ENCODE measurements at regions not wholly inside any gene's neighbourhood (a gene's known extent, or its start where the extent isn't known, plus 50 kb on each side); places are given as distances from the start of the nearest gene placed in this dataset.
A peak's percentile ranks its signal among the peaks of the same experiment; 100 is the strongest.

DNA sequence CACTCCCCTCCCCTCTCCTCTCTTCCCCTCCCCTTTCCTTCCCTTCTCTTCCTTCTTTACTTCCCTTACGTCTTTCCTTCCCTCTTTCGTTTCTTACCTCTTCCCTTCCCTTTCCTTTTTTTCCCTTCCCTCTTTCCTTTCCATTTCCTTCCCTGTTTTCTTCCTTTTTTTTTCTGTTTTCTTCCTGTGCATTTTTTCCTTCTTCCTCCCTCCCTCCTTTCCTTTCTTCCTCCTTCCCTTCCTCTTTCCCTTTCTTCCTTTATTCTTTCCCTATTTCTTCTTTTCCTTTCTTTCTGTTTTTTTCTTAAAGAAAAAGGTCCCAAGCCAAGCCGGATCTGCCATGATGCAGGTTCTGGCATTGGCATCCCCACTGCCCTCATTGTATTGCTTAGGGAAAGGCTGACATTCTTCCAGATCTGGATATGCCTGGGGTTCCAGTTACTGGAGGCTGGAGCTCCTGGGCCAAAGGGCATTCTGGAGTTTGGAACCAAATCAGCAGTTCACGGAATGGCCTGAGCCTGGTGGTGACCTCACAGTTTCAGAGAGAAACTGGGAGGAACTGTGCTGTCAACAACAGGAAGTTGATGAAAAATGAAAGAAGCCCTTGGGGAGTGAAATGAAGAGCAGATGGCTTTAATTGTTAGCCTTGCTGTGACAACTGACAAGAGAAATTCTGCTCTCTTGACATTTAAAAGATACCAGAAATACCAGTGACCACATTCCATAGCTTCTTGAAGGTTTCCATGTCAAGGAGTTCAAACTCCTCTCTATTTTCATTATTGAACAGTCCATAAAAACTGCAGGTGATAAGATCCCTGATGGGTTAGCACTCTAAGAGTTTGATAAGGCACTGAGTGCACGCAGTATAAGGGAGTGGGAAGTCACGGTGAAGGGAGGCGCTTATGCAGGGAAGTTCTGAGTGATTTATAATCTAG, 622.1 kb downstream of the SPRY1 start:
- DNase-seq: peak; percentile 51

DNA sequence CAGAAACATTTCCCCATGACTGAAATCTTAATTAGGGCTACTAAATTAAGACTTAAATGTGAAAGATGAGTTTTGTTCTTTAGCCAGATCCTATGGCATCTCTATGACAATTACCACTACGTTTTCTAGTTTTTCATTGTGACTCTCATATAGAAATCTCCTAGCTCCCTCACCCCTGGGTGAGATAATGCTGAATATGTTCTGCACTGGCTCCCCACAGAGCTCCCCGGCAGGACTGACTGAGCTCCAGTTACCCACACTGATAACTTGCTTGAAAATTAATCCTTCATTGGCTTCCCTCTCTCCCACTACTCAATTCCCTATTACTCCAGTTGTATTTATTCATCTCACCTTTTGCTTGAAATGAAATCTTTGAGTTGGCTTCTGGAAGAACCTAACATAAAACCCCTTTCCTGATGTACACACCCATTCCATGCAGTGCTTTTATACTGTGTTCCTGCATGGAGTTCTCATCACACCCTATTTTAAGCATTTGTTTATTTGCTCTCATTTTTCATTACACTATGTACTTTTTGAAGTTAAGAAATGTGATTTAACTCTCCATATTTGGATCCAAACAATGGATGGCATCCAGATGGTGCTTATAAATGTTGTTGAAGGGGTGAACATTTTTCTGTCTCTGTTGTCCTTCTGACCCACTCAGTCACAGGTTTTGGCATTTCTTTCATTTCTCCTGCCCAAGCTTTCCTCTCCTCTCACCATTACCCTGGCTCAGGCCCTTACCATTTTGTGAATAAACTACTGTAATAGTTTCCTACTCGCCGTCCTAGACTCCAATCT, 623.4 kb downstream of the SPRY1 start:
- no peak for DNase-seq

DNA sequence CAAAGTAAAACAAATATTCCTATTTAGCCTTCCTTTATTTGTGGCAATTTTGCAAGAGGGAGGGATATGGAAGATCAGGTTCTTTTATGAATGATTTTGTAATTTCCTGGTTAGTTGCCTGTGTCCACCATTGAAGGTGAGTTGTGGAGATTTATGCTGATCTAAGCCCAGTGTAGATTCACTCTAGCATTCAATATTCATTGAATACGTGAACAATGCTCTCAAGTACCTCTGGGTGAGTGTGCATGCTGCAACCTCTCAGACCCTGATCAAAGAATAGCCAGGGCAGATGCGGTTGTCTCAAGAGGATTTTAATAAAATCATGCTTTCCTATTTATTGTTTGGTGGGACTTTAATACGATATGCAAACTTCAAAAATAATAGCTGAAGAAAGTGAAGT, 628.4 kb downstream of the SPRY1 start:
- DNase-seq: no peak

DNA sequence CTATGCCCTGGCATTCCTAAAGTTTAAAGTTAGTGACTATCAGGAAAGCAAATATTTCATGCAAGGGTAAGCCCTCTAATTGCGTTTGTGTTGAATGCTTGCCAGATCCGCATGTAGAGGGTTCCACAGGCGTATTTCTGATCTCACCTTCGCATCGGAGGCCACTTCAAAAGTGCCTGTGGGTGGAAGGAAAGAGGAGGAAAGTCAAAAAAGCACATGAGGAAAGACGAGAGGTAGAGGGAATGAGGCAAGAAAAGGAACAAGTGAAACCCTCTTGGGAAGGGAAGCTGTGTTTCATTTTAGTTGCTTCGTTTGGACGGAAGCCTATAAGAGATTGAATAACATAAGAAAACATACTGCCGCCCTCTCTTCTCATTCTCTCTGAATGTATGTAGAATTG, 628.8 kb downstream of the SPRY1 start:
- peak; percentile 77 for DNase-seq

DNA sequence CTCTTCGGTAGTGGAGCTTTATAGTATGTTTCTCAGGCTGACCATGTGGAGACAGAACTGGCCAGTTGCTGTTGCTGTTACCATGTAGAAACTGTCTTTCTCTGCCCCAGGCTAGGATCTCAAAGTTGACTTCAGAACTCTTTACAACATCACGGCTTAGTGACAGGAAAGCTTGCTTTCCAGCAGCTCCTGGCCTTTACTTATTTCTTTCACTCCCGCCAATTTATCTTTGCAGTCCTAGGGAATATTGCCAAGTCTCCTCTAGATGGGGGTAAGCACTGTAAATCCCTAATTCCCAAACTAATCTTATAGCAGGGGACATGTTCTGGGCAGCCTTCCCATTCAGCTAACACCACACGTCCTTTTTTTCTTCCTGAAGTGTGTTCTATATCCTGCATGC, 631.6 kb downstream of the SPRY1 start:
- DNase-seq: no peak

DNA sequence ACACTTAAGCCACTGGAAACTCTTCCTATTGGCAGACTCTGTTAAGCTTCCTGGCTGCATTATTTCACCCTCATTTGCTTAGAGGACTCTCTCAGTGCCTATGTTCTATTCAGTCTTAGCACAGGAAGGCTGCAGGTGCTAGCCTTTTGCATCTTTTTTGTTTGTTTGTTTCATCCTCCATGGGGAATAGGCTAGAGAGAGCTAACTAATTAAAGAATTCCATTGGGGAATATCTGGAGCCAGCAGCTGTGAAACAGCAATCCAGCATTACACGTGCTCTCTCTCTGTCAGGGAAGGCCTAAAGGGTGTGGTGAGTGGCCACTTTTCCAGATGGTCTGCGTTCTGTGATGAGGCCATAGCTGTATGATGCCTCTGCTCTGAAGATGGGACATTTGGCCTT, 633.6 kb downstream of the SPRY1 start:
- no peak for DNase-seq

DNA sequence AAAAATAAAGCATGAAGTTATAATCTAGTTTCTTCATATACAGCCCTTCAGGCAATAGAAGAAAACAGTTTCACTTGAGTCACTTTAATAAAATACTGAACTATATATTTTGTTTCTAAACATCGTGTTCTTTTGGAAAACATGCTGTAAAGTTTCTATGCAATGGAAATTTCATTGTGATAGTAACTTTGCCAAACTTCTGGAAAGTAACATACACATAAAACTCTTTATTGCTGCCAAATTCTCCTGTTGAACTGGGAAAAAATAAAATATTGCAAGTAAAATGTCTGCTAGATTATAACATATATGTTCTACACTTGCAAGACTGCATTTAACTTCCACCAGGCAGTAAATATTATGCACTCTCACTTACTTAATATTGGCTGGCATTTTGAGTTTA, 635.4 kb downstream of the SPRY1 start:
- no peak for DNase-seq

DNA sequence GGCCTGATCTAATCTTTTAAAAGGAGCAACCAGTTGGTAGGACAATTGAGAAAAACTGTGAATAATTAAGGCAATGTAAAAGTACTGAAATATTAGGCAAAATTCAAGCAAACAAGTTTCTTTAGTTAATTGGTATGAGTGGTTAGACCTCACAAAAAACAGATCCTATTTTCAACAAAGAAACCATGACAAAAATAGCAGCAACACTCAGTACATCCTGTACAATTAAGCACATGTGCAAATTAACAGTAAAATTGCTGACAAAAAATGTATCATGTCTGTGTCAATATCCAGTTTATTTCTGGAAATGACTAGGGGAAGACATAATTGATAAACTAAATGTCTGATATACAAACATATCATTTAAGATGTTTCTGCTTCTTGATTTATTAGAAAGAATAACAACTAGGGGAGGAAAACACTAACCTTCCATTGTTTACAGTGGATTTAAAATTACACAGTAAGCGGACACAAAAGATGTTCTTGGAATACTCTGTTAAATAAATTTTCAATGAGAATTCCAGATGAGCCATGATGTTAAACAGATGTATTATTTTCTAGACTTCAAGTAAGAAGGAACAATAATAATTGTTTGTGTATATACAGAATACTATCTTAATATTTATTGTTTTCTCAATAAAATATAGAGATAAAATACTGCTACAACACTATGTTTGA, 638.9 kb downstream of the SPRY1 start:
- no peak for DNase-seq

DNA sequence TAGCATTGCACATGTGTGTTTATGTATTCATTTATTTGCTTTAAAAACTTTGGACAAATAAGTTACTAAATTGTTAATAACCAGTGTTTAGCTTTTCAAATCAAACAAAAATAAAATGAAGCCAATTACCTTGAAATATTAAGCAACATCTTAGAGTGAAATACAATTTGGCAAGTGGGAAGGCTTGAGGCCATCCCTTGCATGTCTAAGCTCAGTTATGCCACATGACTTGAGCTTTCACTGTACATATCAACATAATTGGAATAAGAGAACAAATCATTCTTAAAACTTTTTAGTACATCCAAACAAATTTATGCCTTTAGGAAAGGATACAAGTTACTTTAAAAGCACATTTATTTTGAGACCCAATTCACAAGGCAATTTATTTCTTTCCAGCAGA, 640.6 kb downstream of the SPRY1 start:
- no peak for DNase-seq

DNA sequence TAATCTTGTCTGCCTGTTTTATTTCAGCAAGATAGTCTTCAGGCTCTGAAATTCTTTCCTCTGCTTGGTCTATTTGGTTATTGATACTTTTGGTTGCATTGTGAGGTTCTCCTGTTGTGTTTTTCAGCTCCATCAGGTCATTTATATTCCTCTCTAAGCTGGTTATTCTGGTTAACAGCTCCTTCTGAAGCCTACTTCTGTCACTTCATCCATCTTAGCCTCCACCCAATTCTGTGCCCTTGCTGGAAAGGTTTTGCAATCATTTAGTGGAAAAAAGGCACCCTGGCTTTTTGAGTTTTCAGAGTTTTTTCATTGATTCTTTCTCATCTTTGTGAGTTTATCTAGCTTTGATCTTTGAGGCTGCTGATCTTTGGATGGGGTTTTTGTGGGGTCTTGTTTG, 647.7 kb downstream of the SPRY1 start:
- no peak for DNase-seq

DNA sequence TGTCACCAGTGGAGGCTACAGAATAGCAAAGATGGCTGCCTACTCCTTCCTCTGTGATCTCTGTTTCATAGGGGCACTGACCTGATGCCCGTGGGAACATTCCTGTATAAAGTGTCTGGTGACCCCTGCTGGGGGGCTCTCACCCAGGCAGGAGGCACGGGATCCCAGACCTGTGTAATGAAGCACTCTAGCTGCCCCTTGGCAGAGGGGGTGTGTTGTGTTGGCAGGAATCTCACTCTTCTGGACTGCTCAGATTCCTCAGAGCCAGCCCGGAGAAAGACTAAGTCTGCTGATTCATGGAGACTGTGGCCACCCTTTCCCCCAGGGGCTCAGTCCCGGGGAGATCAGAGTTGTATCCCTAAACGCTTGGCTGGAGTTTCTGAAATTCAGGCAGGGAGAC, 648.3 kb downstream of the SPRY1 start:
- no peak for DNase-seq

DNA sequence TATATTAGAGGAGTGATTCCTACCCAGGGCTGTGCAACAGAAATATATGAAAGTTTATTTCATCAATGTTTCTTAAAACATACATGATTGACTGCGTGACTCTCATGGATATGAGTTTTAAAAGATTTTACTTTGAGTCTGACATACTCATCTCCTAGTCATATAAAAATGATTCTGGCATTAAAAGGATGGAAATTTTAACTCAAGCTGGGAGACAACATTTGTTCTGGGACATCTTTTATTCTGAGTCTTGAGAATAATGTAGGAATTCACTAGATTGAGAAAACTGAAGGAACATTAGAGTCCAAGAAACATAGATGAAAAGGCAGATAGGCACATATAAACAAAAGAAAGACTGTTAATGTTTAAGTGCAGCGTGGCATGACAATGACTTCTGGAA, 649.6 kb downstream of the SPRY1 start:
- no peak for DNase-seq

DNA sequence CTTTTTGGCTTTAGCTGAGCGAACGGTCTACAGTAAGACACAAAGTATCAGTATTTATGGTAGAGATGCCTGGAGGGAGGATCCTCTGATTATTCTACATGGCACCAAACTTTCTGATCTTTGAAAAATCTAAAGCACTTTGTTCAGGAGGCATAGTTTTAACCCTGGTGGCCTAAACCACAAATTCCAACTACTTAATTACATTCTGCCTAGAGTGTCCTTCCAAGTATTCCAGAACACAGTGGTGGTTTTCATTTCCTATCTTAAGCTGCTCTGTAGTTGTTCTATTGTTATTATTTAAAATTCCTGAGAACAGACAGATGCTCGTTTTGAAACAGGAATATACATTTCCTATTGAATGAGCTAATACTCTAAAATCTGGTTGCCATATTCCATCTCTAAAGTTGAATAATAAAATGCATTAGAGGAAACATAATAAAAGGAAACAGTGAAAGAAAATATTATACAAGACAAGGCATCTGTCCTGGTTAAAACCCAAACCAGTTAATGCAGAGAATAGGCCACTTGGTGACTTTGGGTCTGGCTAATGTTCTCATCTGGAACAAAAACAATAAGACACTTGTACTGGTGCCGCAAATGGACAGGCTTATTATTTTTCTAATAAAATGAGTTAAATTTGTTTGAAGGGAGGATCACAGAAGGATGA, 657.4 kb downstream of the SPRY1 start:
- DNase-seq: no peak

DNA sequence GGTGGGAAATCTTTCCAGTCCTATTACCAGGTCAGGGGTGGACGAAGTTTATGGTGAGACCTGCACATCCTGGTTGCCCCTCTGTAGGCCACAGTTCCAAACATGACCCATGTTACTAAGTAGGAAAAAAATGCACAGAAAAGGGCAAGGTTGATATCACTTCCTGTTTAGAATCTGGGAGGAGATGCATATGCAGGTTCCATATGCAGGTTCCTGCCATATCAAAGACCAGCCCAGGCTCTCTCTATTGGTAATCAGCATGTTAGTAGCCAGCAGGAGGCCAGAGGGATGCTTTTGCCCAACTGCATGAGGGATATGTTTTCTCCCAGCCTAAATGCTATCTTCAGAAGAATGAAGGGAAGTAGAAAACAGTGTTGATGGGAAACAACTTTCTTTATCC, 657.2 kb downstream of the ANKRD50 start:
- DNase-seq: no peak

DNA sequence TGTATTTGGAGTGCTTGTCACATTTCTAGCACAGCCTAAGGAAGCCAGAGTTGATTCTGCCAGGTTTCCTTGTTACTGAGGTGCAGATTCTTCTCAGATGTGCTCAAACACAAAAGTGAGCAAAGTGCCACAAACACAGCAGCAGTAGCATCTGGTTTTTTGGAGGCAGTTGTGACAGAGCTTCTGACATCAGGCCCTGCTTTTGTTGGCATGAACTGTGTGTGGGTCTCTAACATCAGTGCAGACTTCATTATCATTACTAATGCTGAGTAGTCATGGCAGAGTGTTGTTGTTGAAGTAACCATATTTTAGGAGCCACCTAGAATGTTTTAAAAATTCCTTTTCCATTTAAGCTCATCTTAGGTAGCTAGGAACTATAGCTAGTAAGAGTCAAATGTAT, 656.6 kb downstream of the ANKRD50 start:
- no peak for DNase-seq

DNA sequence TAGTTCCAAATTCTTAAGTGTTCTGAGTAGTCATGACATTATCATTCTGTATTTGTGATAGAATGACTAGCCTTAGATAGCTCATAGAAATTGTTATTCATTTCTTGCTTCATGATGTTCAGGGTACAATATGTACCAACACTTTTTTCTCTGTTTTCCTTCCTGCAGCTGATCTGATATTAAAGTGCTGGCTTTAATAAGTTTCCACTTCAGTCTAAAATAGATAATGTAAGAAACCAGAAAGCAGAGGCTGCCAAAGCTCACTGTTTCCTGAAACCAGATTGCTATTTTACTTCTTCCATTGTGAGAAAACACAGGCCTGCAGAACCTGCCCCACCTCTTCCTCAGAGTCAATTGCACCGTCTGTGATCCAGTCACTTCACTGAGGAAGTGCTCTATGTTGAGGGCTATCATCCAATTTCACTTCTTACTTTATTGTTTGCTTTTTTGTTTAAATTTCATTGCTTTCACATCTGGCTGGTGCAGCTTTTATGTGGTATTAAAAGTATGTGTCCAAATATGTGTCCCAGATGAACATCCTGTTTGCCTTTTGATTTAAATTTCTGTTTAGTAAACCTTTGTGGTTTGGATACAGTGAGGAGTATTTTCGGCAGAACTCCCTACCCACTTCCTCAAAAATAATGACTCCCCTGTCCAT, 652.1 kb downstream of the ANKRD50 start:
- DNase-seq: no peak

DNA sequence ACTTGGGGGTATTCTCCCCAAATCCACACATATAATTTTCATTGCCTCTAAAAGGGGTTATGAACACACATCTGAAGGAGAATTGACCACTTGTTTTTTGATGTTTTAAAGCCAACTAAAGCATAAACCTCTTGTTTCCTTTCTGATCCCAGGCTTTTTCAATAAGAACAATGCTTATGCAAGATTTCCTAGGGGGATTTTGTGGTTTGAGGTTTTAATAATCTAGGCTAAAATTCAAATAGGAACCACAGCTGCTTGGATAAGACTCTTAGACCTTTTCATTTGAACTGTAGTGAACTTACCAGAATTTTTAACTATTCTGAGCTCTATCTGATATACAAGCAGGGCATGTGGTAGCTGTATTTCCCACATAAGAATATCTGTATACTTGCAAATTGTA, 651.1 kb downstream of the ANKRD50 start:
- no peak for DNase-seq

DNA sequence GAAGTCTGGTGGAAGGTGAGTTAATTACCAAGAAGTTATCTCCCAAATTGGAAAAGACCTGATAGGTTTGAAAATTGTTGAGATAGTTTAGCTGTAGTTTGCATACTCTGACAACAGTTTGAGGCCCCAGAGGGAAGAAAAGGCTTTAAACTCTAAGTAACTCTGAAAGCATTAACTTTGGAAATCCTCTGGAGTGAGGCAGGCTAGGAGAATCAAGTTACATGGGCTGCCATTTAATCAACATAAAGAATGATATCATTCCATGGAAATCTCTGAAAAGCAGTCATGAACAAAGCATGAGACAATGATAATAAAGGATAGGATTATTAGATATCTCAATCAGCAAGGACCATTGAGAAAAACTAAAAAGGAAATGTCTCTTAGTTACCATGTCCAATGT, 647.1 kb downstream of the ANKRD50 start:
- DNase-seq: no peak

DNA sequence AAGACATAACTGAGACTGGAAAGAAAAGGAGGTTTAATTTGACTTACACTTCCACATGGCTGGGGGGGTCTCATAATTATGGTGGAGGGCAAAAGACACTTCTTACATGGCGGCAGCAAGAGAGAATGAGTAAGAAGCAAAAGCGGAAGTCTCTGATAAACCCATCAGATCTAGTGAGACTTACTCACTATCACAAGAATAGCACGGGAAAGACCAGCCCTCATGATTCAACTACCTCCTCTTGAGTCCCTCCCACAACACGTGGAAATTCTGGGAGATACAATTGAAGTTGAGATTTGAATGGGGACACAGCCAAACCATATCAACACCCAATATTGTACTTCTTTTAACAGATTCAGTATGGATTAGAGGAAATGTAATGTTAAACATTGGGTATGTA, 646.6 kb downstream of the ANKRD50 start:
- no peak for DNase-seq

DNA sequence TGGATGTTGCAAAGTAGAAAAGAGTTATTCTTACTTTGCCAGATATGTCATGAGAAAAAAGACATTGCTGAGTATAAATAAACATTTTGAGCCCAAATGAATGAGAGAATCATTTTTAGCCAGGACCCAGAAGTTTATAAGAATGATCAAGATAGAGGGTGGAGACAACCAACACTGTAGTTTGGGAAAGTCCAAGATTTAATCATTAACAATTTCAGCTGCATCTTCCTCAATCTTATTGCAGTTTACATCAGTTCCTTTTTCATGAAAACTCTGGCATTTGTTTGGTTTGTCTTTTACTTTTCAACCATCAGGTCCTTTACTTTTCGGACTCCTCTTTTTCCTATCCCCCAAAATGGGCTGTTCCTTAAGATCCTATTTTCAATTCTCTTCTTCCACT, 645.9 kb downstream of the ANKRD50 start:
- DNase-seq: peak; percentile 11

DNA sequence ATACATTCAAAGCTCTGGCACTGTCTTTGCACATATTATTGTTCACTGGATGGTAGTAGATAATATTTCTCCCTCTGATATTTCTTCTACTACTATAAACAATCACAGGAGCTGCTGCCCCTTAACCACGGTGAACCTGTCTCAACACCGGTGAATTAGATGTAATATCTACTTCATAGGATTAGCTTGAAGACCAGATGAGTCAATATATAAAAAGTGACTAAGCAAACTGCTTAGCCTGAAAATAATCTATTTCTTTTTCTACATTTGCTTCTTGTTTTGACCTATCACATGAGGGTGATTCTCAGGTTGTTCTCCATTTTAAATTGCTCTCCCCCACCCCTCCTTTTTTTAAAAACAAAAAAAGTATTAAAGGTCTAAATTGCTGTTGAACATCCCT, 645.5 kb downstream of the ANKRD50 start:
- DNase-seq: no peak

DNA sequence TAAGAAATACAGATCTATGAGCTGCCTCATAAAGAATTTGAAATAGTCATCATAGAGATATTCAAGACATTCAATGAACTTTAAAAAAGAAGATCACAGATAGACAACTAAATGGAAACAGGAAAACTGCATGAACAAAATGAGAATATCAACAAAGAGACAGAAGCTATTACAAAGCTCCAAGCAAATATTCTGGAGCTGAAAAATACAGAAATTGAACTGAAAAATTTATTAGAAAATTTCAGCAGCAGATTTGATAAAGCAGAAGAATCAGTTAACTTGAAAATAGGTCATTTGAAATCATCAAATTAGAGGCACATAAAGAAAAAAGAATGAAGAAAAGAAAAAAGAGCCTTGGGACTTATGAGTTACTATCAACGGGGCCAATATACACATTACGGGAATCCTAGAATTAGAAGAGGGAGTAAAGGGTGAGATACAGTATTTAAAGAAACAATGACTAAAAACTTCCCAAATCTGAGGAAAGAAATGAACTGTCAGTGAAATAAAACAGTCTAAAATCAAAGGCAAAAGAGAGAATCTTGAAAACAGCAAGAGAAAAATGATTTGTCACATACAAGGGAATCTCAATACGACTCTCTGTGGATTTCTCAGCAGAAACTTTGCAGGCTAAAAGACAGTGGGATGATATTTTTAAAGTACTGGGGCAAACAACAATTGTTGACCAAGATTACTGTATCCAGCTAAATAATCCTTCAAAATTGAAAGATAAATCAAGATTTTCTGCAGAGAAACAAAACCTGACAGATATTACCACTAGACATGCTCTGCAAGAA, 641.6 kb downstream of the ANKRD50 start:
- no peak for DNase-seq

Data from kidney glomerular epithelial cell (primary cell).